NOMO-1 treated with DMSO at 0.1 percent for 48 hours (cell line): ENCODE measurements at regions not wholly inside any gene's neighbourhood (a gene's known extent, or its start where the extent isn't known, plus 50 kb on each side); places are given as distances from the start of the nearest gene placed in this dataset.
"Not testable (repeated sequence)": the region's sequence is repeated elsewhere in the genome, so short reads cannot be mapped to it uniquely, and the experiment has no call there.

Source experiments
- DNase-seq: peaks from one replicate; lab custom pipeline; 2025; ENCODE audit not compliant: unreplicated experiment; lab: John Stamatoyannopoulos, UW

GRCh38 chr7:49580000-49580399 is 193.4 kb upstream of the VWC2 start:
- DNase-seq, result no peak

- DNase-seq, result peak; percentile 85
These were observed 192.7 kb upstream of the VWC2 start for GRCh38 chr7:49580761-49581160.

- DNase-seq, result no peak
These were observed 190.0 kb upstream of the VWC2 start for GRCh38 chr7:49583440-49583839.

GRCh38 chr7:49596701-49597491 is 176.5 kb upstream of the VWC2 start:
- DNase-seq, result peak; percentile 63

- peak; percentile 66 for DNase-seq
These were observed 175.6 kb upstream of the VWC2 start for GRCh38 chr7:49597805-49598204.

GRCh38 chr7:49611951-49612350 is 161.5 kb upstream of the VWC2 start:
- no peak for DNase-seq

- no peak for DNase-seq
These were observed 159.7 kb upstream of the VWC2 start for GRCh38 chr7:49613759-49614158.

- not testable (repeated sequence) for DNase-seq
These were observed 158.5 kb upstream of the VWC2 start for GRCh38 chr7:49614974-49615373.

- no peak for DNase-seq
These were observed 155.4 kb upstream of the VWC2 start for GRCh38 chr7:49618028-49618427.

- DNase-seq, result no peak
These were observed 149.5 kb upstream of the VWC2 start for GRCh38 chr7:49623943-49624342.

- no peak for DNase-seq
These were observed 148.8 kb upstream of the VWC2 start for GRCh38 chr7:49624611-49625010.

- no peak for DNase-seq
These were observed 142.9 kb upstream of the VWC2 start for GRCh38 chr7:49630513-49630912.

- DNase-seq, result peak; percentile 46
These were observed 142.2 kb upstream of the VWC2 start for GRCh38 chr7:49631071-49631815.

GRCh38 chr7:49631960-49632359 is 141.5 kb upstream of the VWC2 start:
- no peak for DNase-seq

GRCh38 chr7:49635800-49636199 is 137.6 kb upstream of the VWC2 start:
- DNase-seq, result no peak

GRCh38 chr7:49636400-49636799 is 137.0 kb upstream of the VWC2 start:
- DNase-seq, result no peak

GRCh38 chr7:49638166-49638565 is 135.3 kb upstream of the VWC2 start:
- peak; percentile 77 for DNase-seq

GRCh38 chr7:49639068-49639593 is 134.3 kb upstream of the VWC2 start:
- no peak for DNase-seq

- DNase-seq, result no peak
These were observed 133.6 kb upstream of the VWC2 start for GRCh38 chr7:49639808-49640207.

- no peak for DNase-seq
These were observed 130.1 kb upstream of the VWC2 start for GRCh38 chr7:49643321-49643720.

- DNase-seq, result no peak
These were observed 129.7 kb upstream of the VWC2 start for GRCh38 chr7:49643736-49644135.
